Stimulated activated CD4-positive, alpha-beta T cell treated with anti-CD3 and anti-CD28 coated beads, Interleukin-15, amount 100 ng/mL, for 48 hours (primary cell): ENCODE measurements at regions not wholly inside any gene's neighbourhood (a gene's known extent, or its start where the extent isn't known, plus 50 kb on each side); places are given as distances from the start of the nearest gene placed in this dataset.

Source experiments
- DNase-seq, 2 donors: peaks; one replicate each; pipeline ENCODE4 v3.0.0-alpha.2; 2020; ENCODE audit warnings: low read depth in 2 of 2

- no peak for DNase-seq
Measured at GRCh38 chr3:70561796-70562195, 249.4 kb upstream of the MDFIC2 start.

- no peak for DNase-seq
Measured at GRCh38 chr3:70558956-70559355, 246.5 kb upstream of the MDFIC2 start.

GRCh38 chr3:70557976-70558375 lies 245.5 kb upstream of the MDFIC2 start:
- DNase-seq, result no peak

GRCh38 chr3:70556056-70556455 lies 243.6 kb upstream of the MDFIC2 start:
- no peak for DNase-seq

GRCh38 chr3:70554170-70554569 lies 241.7 kb upstream of the MDFIC2 start:
- no peak for DNase-seq

GRCh38 chr3:70550723-70551319 lies 238.4 kb upstream of the MDFIC2 start:
- DNase-seq, result peak; percentile 50 to 59

GRCh38 chr3:70546679-70547078 lies 234.2 kb upstream of the MDFIC2 start:
- DNase-seq, result no peak

GRCh38 chr3:70543493-70543892 lies 231.1 kb upstream of the MDFIC2 start:
- DNase-seq, result no peak

- no peak for DNase-seq
Measured at GRCh38 chr3:70539908-70540307, 227.5 kb upstream of the MDFIC2 start.

- DNase-seq, result no peak
Measured at GRCh38 chr3:70532806-70533205, 220.4 kb upstream of the MDFIC2 start.

GRCh38 chr3:70531838-70532489 lies 219.5 kb upstream of the MDFIC2 start:
- no peak for DNase-seq

- DNase-seq, result no peak
Measured at GRCh38 chr3:70531063-70531657, 218.7 kb upstream of the MDFIC2 start.

- DNase-seq, result no peak
Measured at GRCh38 chr3:70530626-70531025, 218.2 kb upstream of the MDFIC2 start.

GRCh38 chr3:70527026-70527425 lies 214.6 kb upstream of the MDFIC2 start:
- DNase-seq, result no peak

- DNase-seq, result no peak
Measured at GRCh38 chr3:70519913-70520659, 207.6 kb upstream of the MDFIC2 start.

- DNase-seq, result no peak
Measured at GRCh38 chr3:70519026-70519425, 206.6 kb upstream of the MDFIC2 start.

- DNase-seq, result no peak
Measured at GRCh38 chr3:70518356-70518755, 205.9 kb upstream of the MDFIC2 start.

GRCh38 chr3:70517124-70517890 lies 204.9 kb upstream of the MDFIC2 start:
- DNase-seq, result no peak

- no peak for DNase-seq
Measured at GRCh38 chr3:70516076-70516475, 203.6 kb upstream of the MDFIC2 start.

- DNase-seq, result no peak
Measured at GRCh38 chr3:70507486-70507885, 195.0 kb upstream of the MDFIC2 start.

GRCh38 chr3:70506775-70507174 lies 194.3 kb upstream of the MDFIC2 start:
- DNase-seq, result no peak

- DNase-seq, result no peak
Measured at GRCh38 chr3:70501561-70501960, 189.1 kb upstream of the MDFIC2 start.
